ENCODE measurements at regions not wholly inside any gene's neighbourhood (a gene's known extent, or its start where the extent isn't known, plus 50 kb on each side); places are given as distances from the start of the nearest gene placed in this dataset.

GRCh38 chr6:125547381-125547780 is 202.1 kb upstream of the HEY2 start:
- H2AFZ ChIP-seq (ENCODE audit: low read depth, low read length), result no peak overlapping the region
- WGBS (ENCODE audit: insufficient coverage, low coverage, missing lambda C conversion rate), result 0% methylated on average over 1 of the region's 1 CpG
- H3K9ac ChIP-seq (ENCODE audit: insufficient read depth in 1 of 2, low read depth in 2 of 2, low read length in 2 of 2), result no peak overlapping the region
- CTCF ChIA-PET (ENCODE audit: low intra/inter-chr PET ratio), result no interaction called here
- H3K27ac ChIP-seq (ENCODE audit: extremely low read depth, low read depth, low read length), result no peak overlapping the region
- H3K4me3 ChIP-seq, result no peak overlapping the region
- H3K36me3 ChIP-seq (ENCODE audit: control insufficient read depth, insufficient read depth, low read length), result no peaks in the 10 kb centered on the region
- POLR2A ChIA-PET, result interaction anchor here (0.6 to 1.1 kb wide), 3 partner anchors 12 to 246 kb away, joined by 3 to 4 read pairs (median 4); partner anchors contain the start of gene HDDC2
- no peaks in the 10 kb centered on the region for H3K9me3 ChIP-seq (replicated peaks; ENCODE audit: control insufficient read depth, insufficient read depth, low read depth, low read length)
- BruUV-seq (replicated peaks), result no TSS peak
- H4K20me1 ChIP-seq (replicated peaks; ENCODE audit: control insufficient read depth, insufficient read depth, low read length), result no peaks in the 10 kb centered on the region
- intact Hi-C loops (cut with micrococcal nuclease) (no loop called here), in situ Hi-C loops (cut with MboI) (no loop called here)
- H3K27me3 ChIP-seq (ENCODE audit: control insufficient read depth in 2 of 2, insufficient read depth in 2 of 2, low read length in 2 of 2), result no peaks in the 10 kb centered on the region
- no peaks in the 10 kb centered on the region for H3K79me2 ChIP-seq (ENCODE audit: control insufficient read depth, insufficient read depth, low read length)
- DNase-seq (ENCODE audit: extremely low read depth in 1 of 4, low spot score in 3 of 4) (no peak), ATAC-seq (no peak), FAIRE-seq (no peak)
- H3K4me1 ChIP-seq (replicated peaks in 1 of 2; ENCODE audit: control insufficient read depth in 2 of 2, insufficient read depth in 2 of 2, low read length in 2 of 2), result no peaks in the 10 kb centered on the region; a peak in 1 of 5 replicates
- H3K4me2 ChIP-seq (ENCODE audit: insufficient read depth, low read length), result no peak overlapping the region
- H3K9me1 ChIP-seq (ENCODE audit: control insufficient read depth, insufficient read depth, low read length), result no peaks in the 10 kb centered on the region
- TF ChIP-seq DDX20 (tag; IDR thresholded peaks at IDR 0.05; ENCODE audit: low read depth), result no peak
- TF ChIP-seq CUX1 (CRISPR knock-in tag; IDR thresholded peaks at IDR 0.05), result no peak
- TF ChIP-seq ZNF282 (CRISPR knock-in tag; IDR thresholded peaks at IDR 0.05), result no peak
- TF ChIP-seq ZNF143 (CRISPR knock-in tag; IDR thresholded peaks at IDR 0.05), result no peak
- no peak for TF ChIP-seq CBX1 (IDR thresholded peaks at IDR 0.05; ENCODE audit: low read depth)
- TF ChIP-seq CCNT2 (IDR thresholded peaks at IDR 0.05; ENCODE audit: borderline replicate concordance, extremely low read depth, insufficient read length, low read depth, low read length), result no peak
- TF ChIP-seq ARID2 (IDR thresholded peaks at IDR 0.05), result no peak
- TF ChIP-seq NFYB (IDR thresholded peaks at IDR 0.05; ENCODE audit: extremely low read depth, insufficient read length), result no peak
- TF ChIP-seq SMAD1 (IDR thresholded peaks at IDR 0.05; ENCODE audit: low read depth, low read length, partially characterized antibody), result no peak
- no peak for TF ChIP-seq ETV5 (CRISPR knock-in tag; IDR thresholded peaks at IDR 0.05; ENCODE audit: low read depth)
- TF ChIP-seq ZBTB7A (IDR thresholded peaks at IDR 0.05; ENCODE audit: borderline replicate concordance, control insufficient read depth, low read depth, low read length), result no peak
- TF ChIP-seq ZNF696 (CRISPR knock-in tag; conservative IDR thresholded peaks at IDR 0.05), result no peak
- TF ChIP-seq NONO (IDR thresholded peaks at IDR 0.05; ENCODE audit: low read depth in 2 of 2, low read length in 1 of 2), result no peak
- TF ChIP-seq, protein P1, sequence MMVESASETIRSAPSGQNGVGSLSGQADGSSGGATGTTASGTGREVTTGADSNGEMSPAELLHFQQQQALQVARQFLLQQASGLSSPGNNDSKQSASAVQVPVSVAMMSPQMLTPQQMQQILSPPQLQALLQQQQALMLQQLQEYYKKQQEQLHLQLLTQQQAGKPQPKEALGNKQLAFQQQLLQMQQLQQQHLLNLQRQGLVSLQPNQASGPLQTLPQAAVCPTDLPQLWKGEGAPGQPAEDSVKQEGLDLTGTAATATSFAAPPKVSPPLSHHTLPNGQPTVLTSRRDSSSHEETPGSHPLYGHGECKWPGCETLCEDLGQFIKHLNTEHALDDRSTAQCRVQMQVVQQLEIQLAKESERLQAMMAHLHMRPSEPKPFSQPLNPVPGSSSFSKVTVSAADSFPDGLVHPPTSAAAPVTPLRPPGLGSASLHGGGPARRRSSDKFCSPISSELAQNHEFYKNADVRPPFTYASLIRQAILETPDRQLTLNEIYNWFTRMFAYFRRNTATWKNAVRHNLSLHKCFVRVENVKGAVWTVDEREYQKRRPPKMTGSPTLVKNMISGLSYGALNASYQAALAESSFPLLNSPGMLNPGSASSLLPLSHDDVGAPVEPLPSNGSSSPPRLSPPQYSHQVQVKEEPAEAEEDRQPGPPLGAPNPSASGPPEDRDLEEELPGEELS (CRISPR knock-in tag; IDR thresholded peaks at IDR 0.05; ENCODE audit: borderline replicate concordance), result no peak
- TF ChIP-seq PTTG1 (tag; IDR thresholded peaks at IDR 0.05; ENCODE audit: low read depth), result no peak
- TF ChIP-seq ZNF583 (CRISPR knock-in tag; IDR thresholded peaks at IDR 0.05), result no peak
- no peak for TF ChIP-seq ZNF3 (CRISPR knock-in tag; IDR thresholded peaks at IDR 0.05)
